BE2C (cell line): ENCODE measurements at regions not wholly inside any gene's neighbourhood (a gene's known extent, or its start where the extent isn't known, plus 50 kb on each side); places are given as distances from the start of the nearest gene placed in this dataset.
"Not testable (repeated sequence)": the region's sequence is repeated elsewhere in the genome, so short reads cannot be mapped to it uniquely, and the experiment has no call there.

Experiments used
- DNase-seq: peaks from one replicate; pipeline ENCODE4 v3.0.0-alpha.2; 2020
- H3K27me3 ChIP-seq: fragments of 250-450 bp; sonication (Bioruptor Pico); 2 replicates; pipeline ENCODE4 v1.5.1; 2020; ENCODE audit warnings: mild to moderate bottlenecking
- H3K36me3 ChIP-seq: fragments of 250-450 bp; sonication (Bioruptor Pico); 2 replicates; pipeline ENCODE4 v1.5.1; 2020; ENCODE audit warnings: mild to moderate bottlenecking
- H3K4me1 ChIP-seq: fragments of 250-450 bp; sonication (Bioruptor Pico); 2 replicates; pipeline ENCODE4 v1.5.1; 2020
- H3K4me3 ChIP-seq: 2 replicates; pipeline ENCODE4 v1.5.1; 2011; ENCODE audit warnings: low read depth, low read length
- H3K9me3 ChIP-seq: fragments of 250-450 bp; sonication (Bioruptor Pico); 2 replicates; pipeline ENCODE4 v1.5.1; 2020
- CTCF ChIP-seq: IDR thresholded peaks from 2 replicates; pipeline ENCODE4 v1.5.1; 2012; ENCODE audit warnings: mild to moderate bottlenecking, low read depth, low read length

GRCh38 chr3:182413061-182413460, 380.2 kb upstream of the ATP11B start:
- no peaks in the 10 kb centered on the region for H3K9me3 ChIP-seq
- H3K27me3 ChIP-seq, result no peaks in the 10 kb centered on the region
- DNase-seq, result no peak
- no peak for TF ChIP-seq CTCF
- no peaks in the 10 kb centered on the region for H3K36me3 ChIP-seq
- no peaks in the 10 kb centered on the region for H3K4me1 ChIP-seq
- H3K4me3 ChIP-seq, result no peak overlapping the region

- DNase-seq, result no peak
- Histone ChIP-seq H3K9me3 (no peaks in the 10 kb centered on the region), H3K4me1 (no peaks in the 10 kb centered on the region), H3K36me3 (no peaks in the 10 kb centered on the region), H3K4me3 (no peak overlapping the region), H3K27me3 (no peaks in the 10 kb centered on the region)
- no peak for TF ChIP-seq CTCF
Observed at GRCh38 chr3:182413682-182414081, 379.6 kb upstream of the ATP11B start.

GRCh38 chr3:182414586-182414985, 378.7 kb upstream of the ATP11B start:
- Histone ChIP-seq H3K27me3 (no peaks in the 10 kb centered on the region), H3K4me3 (no peak overlapping the region), H3K36me3 (no peaks in the 10 kb centered on the region), H3K4me1 (no peaks in the 10 kb centered on the region), H3K9me3 (no peaks in the 10 kb centered on the region)
- no peak for DNase-seq
- no peak for TF ChIP-seq CTCF

- no peaks in the 10 kb centered on the region for H3K4me1 ChIP-seq
- no peak for DNase-seq
- no peaks in the 10 kb centered on the region for H3K36me3 ChIP-seq
- H3K27me3 ChIP-seq, result no peaks in the 10 kb centered on the region
- no peak for TF ChIP-seq CTCF
- no peaks in the 10 kb centered on the region for H3K9me3 ChIP-seq
- no peak overlapping the region for H3K4me3 ChIP-seq
Observed at GRCh38 chr3:182420741-182421140, 372.6 kb upstream of the ATP11B start.

- Histone ChIP-seq H3K9me3 (no peaks in the 10 kb centered on the region), H3K4me3 (no peak overlapping the region), H3K4me1 (no peaks in the 10 kb centered on the region), H3K36me3 (no peaks in the 10 kb centered on the region), H3K27me3 (no peaks in the 10 kb centered on the region)
- no peak for TF ChIP-seq CTCF
- no peak for DNase-seq
Observed at GRCh38 chr3:182424006-182424405, 369.3 kb upstream of the ATP11B start.

GRCh38 chr3:182425926-182426718, 367.2 kb upstream of the ATP11B start:
- DNase-seq, H3K36me3 ChIP-seq, H3K9me3 ChIP-seq, H3K27me3 ChIP-seq, H3K4me1 ChIP-seq, H3K4me3 ChIP-seq: not testable (repeated sequence)

GRCh38 chr3:182431972-182432371, 361.3 kb upstream of the ATP11B start:
- H3K4me3 ChIP-seq, H3K36me3 ChIP-seq, H3K27me3 ChIP-seq, H3K4me1 ChIP-seq, DNase-seq, H3K9me3 ChIP-seq: not testable (repeated sequence)
